Activated naive CD4-positive, alpha-beta T cell (primary cell): ENCODE measurements at regions not wholly inside any gene's neighbourhood (a gene's known extent, or its start where the extent isn't known, plus 50 kb on each side); places are given as distances from the start of the nearest gene placed in this dataset.

Experiments
- DNase-seq, 4 experiments: peaks; one replicate each; lab custom pipeline; 2025; lab: John Stamatoyannopoulos, UW

DNA sequence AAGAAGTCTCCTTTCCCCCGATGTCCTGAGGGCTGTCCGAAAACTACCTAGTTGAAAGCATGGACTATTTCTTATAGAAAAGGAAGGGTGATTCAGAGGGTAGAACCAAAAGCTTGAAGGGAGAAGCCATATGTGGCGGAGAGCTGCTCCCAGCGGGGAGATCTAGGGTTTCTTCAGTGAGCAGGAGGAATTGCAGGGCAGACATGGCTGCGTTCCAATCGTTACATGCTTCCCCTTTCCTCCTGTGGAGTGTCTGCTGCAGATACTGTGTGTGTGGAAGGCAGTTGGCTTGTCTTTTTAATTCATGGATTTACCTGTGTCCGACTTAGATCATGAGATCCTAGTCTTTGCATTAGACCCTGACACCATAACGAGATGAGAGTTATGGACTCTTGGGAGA is 799.5 kb downstream of the QKI start:
- DNase-seq, result no peak

DNA sequence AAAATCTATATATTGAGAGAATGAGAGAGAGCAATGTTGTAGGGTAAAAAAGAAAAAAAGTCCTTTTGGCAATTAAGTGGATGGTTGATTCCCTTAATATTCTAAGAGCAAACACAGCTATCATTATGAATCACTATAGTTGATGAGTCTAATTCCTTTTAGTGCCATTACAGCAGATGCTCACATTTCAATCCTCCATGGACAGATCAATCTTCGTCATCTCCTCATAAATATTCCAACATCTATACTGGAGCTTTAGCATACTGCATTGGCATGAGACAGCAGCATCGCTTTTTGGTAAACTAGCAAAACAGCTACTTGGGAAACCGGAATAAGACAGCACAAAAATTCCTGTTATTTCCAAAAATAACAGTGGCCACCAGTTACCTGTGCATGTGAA is 796.7 kb downstream of the QKI start:
- no peak for DNase-seq

DNA sequence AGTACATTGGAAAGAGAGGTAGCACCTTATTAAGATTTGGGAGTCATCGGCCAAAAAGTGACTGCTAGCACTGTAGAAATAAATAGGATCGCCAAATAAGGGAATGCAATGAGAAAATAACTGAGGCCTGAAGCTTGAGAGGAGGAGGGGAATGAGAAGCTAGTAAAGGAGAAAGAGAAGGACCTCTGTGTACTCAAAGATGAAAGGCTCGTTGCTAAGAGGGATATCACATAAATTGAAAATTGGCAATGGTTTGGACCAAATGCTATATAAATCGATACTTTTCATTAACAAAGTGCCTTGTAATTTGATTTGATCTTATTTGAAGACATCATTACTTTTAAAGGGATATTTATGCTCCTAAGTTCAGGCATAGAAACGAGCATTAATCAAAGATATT is 796.3 kb downstream of the QKI start:
- DNase-seq, result no peak

DNA sequence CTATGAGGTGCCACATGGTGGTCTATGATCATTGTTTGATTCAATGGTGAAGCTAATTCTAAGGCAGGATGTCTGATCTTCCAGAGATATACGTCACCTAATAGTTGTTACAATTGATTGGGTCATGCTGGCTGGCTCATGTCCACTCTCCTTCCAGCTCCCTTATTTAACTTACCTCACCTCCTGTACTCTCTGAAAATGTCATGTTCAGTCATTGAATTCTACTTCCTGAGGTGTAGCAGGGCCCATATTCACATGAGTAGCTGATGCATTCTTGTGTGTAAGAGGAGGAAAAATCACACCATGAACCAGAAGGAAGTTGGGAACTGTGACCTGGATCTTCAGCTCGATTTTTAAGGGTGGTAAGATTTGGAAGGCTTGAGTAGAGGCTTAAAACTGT is 795.8 kb downstream of the QKI start:
- no peak for DNase-seq

DNA sequence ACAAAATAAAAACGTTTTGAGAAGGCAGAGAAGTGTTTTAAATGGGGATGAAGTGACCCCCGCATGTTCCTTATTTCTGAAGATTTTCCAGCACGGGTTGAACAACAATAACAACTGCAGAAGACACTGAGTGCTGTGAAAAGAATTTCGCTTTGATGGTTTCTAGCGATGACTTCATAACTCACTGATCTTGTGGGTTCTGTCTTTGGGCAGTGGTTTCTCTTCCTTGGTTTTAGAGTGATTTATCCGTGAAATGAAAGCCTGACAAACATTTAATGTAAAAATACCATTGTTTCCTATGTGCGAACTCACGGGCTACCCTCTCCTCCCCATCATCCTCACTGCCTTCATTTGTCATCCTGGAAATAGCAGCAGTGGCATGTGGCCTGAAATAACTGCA is 793.9 kb downstream of the QKI start:
- DNase-seq, result no peak

DNA sequence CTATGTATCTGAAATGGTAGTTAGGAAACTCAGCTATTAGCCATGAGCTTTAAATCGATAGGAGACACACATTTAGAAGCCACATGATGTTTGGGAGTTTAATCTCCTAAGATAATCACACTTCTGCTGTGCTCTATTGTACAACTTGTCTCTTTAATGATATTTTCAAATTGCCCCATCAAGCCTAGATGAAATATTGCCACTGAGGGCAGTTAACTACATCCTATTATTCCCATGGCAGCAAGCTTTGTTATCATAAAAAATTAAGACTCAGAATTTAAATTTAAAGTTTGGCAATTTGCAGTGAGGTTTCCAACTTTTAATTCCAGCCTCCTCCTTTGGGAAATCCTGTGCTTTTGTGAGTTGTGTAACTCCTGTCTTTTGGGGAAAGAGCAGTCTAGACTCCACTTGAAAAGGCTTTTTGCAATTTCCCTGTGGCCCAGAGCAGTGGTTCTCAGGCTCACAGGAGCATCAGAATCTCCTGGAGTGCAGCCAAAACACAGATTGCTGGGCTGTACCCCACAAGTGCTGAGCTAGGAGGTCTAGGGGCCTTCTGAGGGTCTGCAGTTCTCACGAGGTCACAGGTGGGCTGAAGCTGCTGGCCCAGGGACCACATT is 792.4 kb downstream of the QKI start:
- DNase-seq, result no peak

DNA sequence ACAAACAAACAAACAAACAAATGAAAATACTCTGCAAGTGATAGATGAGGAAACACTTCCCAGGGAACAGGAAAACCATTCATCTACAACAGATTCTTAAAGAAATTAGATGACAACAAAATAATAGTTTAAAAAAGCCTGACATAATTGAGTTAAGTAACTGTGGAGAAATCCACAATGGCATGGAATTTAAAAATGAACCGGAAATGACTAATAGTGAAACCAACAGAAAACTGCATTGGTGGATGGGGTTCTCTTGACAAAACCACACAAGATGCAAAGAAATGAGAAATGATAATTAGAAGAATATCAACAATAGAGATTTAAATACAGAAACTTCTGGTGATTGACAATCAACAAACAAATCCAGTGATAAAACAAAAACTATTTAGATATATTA is 785.6 kb downstream of the QKI start:
- DNase-seq, result no peak

DNA sequence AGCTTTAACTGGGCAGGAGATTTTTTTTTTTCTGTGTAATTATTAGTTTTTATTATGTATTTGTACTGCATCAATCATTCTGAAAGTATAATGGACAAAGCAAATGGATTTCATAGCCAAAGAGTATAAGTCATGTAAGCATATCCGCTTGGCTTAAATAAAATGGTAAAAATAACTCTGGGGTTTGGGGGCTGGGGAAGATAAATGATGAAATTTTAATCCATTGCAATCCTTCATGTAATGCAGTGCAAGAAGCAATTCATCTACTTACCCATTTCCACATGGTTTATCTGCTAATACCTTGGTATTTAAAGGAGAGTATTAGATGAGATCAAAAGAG is 781.4 kb downstream of the QKI start:
- DNase-seq, result no peak

DNA sequence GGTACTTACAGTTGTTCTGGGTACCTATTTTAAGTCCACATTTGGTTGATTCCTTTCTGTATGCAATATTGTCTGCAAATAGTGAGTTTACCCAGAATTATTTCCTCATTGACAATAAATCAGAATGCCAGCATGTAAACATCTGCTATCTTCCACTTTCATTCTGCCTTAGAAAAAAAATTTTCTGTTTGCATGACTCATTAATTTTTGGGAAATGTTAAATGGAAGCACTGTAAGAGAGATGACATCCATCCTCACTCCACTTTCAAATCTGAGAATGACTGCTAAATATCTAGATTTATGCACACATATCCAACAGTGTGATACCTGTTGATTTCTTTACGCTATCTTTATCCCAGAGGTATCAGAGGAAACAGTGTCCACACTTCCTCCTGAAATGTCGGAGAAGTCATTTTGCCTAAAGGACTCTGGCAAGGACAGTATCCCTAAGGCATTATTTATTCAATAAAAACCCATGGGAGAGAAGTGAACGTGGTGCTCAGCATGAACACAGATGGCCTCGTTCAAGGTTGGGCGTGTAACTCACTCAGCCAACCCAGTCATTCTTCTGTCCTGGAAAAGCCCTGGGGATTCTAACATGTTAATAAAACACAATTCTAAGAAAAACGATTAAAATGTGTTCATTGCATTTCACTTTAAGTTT is 780.9 kb downstream of the QKI start:
- no peak for DNase-seq

DNA sequence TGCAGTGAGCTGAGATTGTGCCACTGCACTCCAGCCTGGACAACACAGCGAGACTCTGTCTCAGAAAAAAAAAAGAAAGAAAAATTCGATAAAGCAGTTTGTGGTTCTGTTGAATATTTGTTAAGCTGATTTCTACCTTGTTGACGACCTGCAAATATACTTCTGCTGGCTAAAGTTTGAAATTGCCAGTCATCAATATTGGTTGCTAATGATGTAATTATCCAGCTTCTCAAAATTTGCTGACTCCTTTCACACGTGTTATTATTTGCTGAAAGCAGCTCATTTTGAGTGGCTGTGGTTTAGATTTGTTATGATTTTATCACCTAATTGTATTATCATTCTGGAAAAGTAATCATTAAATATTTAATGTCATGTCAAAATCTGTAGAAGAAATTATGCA is 774.3 kb downstream of the QKI start:
- no peak for DNase-seq

DNA sequence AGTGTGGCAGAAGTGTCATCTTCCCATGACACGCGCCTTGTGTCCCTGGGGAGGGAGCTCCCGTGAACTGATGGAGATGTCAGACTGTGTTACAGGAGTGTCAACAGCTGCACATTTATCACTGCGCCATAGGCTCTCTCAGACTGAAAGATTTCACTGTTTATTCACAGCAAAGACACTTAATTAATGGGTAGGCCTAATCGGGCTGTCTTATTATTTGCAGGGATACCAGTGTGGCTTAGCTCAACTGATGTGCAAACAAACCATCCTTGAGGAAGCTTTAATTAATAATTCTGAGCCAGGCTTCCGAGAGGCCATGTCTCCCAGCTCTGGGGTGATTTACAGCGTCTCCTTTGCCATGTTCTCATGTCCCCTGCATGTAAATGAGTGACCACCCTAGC is 771.0 kb downstream of the QKI start:
- DNase-seq, result no peak

DNA sequence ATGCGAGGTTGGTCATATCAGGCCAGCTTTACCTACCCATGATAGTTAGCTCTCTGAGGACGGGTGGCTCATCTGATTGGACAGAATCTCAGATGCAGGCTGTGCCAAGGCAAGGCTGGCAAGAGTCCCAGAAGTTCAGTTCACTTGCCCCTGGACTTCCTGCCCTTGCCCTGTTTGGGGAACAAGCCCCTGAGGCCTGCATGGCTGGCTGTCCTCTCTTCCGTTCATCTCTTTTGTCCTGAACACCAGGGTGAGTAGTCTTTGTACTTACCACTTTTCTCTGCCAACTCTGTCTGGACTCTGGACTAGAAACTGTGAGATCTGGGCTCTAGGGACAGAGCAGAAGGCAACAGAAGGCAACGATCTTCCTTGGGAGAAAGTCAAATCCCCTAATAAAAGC is 769.9 kb downstream of the QKI start:
- DNase-seq, result no peak

DNA sequence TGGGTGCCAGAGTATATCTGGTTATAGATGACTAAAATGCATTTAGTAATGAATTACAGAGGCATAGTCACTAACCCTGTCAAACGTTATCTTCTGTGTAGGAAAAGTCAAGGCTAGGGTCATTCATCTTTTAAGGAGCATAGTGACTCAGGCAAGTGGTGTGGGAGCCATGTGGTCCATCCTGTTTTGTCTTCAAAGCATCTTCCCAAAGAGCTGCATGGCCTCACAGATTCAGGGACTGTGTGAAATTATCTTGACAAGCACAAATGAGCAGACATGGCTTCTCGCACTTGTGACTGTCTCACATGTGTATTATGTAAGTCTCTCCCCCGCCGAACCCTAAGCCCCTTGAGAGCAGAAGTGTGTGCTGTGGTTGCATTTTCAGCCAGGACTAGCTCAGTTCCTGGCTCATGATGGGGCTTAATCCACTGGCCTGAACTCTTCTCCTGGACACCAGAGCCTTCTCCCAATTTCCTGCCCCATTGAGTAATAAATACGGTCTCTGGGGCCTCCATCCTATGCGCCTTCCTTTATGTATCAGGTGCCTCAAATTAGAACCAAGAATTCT is 769.1 kb downstream of the QKI start:
- no peak for DNase-seq

DNA sequence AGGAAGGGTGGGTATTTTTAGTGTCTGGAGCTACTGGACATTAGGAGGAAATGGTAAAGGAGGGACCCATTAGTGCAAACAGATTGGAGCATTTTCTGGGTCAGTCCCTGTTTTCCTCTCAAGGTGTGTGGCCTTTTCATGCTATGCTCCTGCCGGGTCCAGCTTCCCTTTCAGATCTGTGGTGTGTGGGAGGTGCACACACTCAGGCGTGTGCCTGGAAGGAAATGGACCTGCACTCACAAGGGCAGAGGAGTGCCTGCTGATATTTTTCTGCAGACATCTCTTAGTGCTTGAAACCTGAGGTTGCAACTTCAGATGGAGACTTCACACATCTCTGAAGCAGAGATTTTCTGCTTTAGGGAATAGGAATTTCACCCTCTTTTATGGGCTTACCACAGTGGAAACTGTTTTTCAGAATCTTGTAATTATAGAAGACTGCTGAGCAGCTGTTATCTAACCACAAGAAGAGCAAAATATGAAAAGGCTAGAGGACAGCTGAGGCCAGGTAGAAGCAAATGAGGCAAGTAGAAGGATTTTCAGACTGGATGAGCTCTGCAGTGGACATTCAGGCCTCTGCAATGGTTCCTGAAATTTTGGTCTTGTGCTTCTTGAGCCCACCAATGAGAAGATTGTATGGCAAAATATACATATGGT is 764.3 kb downstream of the QKI start:
- no peak for DNase-seq

DNA sequence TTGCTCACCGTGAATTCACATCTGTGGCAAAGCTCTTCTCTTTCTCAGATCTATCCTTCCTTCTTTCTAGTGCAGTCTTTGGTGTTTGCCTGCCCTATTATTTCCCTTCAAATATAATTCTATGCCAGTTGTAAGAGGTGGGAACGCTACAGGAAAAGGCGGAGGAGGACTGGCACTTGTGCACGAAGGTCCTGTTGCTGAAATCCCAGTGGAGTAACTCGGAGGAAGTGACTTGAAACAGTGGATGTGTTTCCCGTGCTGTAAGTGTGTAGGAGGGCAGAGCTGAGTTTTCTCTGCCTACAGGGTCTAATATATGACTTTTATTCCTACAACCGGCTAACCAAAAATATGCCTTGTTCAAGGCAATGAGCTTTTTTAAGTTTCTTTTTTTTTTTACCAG is 754.8 kb downstream of the QKI start:
- no peak for DNase-seq

DNA sequence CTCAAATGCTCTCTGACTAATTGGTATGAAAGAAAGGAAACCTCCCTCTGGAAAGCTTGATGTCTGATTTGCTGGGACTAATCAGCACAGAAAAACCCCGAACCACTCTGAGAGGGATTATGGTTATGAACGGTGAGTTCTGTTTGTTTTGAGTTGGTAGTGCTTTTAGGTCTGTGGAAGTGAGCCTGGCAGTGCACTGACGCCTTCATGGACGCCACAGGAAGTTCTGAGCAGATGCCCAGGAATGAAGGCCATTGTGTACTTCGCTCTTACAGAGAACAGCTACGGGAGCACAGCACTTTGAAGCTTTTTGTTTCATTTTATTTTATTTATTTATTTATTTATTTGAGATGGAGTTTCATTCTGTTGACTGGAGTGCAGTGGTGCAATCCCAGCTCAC is 754.1 kb downstream of the QKI start:
- DNase-seq, result no peak

DNA sequence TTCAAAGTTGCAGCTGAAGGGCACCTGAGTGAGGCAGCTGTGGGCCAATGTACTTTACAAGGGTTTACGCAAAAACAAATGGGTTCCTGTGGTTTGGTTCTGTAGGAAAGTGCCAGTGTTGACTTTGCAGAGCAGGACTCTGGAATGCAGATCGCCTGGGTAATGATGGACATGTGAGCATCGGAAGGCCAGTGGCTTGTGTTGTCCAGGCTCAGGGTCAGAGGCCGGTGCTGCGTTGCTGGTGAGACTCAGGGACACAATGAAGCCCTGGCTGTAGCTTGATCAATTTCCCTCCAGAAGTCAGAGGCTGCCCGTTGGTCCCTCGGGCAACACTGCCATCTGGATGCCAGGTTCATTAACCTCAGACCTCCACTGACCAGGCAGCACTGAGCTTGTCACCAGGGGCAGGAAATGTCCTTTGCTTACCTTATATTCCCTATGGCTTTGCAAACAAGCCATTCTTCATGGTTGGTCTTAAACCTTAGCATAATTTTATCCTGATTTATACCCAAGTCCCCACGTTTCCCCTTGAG is 753.4 kb downstream of the QKI start:
- no peak for DNase-seq

DNA sequence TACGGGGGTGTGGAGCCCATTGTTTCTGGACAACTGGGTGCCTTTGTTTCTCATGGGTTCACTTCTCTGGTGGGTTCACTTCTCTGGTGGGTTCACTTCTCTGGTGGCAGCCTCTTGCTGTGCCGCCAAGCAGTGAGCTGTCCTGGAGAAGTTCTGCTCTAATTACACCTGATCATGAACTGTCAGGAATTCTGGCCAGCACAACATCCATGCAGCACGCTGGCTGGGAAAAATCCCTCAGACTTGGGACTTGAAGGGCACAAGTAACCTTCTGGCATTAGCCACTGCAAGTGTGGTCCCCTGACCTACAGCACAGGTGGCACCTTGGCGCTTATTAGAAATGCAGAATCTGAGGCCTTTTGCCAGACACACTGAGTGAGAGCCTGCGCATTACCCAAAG is 752.5 kb downstream of the QKI start:
- no peak for DNase-seq

DNA sequence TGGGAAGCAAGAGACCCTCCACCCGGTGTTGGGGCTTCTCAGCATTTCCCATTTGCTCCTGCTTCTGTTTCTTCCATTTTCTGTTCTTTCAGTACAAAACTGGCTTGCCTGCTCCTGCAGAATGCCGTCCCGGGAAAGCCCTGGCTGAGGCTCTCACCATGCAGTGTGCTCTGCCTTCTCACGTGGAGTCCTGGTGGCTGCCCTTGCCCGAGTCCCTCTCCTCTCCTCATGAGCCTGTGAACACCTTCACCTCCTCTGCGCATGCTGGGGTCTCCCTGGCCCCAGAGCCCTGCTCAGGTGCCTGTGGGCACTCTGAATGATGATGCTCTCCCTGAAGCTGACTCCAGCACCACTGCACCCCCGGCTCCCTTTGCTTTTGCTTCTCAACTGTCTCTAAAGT is 752.0 kb downstream of the QKI start:
- no peak for DNase-seq

DNA sequence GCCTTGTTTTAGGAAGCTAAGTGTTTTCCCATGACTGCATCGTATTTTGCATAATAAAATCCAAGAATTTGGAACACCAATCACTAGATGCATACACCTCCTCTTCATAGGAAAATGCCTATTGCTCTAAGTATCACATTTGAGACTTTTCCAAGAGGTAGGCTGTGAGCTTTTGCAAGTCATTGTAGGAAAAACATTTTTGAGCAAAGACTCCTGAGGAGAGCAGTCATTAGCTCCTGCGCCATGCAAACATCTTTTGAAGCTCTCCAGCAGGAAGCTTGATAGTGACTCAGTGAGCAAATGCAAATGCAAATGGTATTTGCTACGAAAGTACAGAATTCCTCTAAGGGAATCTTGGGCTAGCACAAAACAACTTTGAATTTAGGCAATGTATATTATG is 750.4 kb downstream of the QKI start:
- no peak for DNase-seq

DNA sequence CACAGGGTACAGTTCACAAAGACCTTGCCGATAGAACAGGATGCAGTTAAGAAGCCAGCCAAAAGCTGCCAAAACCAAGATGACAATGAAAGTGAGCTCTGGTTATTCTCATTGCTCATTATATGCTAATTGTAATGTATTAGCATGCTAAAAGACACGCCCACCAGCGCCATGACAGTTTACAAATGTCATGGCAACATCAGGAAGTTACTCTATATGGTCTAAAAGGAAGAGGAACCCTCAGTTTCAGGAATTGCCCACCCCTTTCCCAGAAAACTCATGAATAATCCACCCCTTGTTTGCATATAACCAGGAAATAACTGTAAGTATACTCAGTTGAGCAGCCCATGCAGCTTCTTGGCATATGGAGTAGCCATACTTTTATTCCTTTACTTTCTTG is 748.7 kb downstream of the QKI start:
- no peak for DNase-seq

DNA sequence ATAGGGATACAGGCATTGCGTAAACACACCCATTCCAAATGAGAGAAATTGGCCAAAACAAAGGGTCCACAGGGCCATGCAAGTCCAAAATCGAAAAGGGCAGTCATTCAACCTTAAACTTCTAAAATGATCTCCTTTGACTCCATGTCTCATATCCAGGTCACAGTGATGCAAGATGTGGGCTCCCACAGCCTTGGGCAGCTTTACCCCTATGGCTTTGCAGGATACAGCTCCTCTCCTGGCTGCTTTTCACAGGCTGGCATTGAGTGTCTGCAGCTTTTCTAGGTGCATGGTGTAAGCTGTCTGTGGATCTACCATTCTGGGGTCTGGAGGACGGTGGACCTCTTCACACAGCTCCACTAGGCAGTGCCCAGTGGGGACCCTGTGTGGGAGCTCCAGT is 744.5 kb downstream of the QKI start:
- no peak for DNase-seq

DNA sequence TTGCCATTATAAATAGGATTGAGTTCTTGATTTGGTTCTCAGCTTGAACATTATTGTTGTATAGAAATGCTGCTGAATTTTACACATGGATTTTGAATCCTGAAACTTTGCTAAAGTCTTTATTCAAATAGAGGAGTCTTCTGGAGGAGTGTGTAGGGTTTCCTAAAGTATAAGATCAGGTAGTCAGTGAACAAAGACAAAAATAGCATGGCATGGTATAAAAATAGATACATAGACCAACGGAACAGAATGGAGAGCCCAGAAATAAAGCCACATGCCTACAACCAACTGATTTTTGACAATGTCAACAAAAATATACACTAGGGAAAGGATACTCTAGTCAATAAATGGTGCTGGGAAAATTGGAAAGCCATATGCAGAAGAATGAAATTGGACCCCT is 740.1 kb downstream of the QKI start:
- no peak for DNase-seq
